ENCODE measurements at regions not wholly inside any gene's neighbourhood (a gene's known extent, or its start where the extent isn't known, plus 50 kb on each side); places are given as distances from the start of the nearest gene placed in this dataset.
"Not testable (repeated sequence)": the region's sequence is repeated elsewhere in the genome, so short reads cannot be mapped to it uniquely, and the experiment has no call there.

- not testable (repeated sequence) for TF ChIP-seq CTCF, POLR2A (IDR thresholded peaks at IDR 0.05)
Measured at GRCh38 chr7:51389952-51390351, 73.3 kb upstream of the COBL start.
